Natural killer cell (primary cell): ENCODE measurements at regions not wholly inside any gene's neighbourhood (a gene's known extent, or its start where the extent isn't known, plus 50 kb on each side); places are given as distances from the start of the nearest gene placed in this dataset.
A peak's percentile ranks its signal among the peaks of the same experiment; 100 is the strongest.
"Not testable (repeated sequence)": the region's sequence is repeated elsewhere in the genome, so short reads cannot be mapped to it uniquely, and the experiment has no call there.

Experiments used
- ATAC-seq, 3 donors: fragments of 150-1000 bp in 2 of 3; fragments of 200-7000 bp in 1 of 3; cut with Tn5 transposase; 1 replicate in 1 of 3; 2 replicates in 2 of 3; pipeline ENCODE4 v1.10.0; 2021; ENCODE audit warnings: mild to moderate bottlenecking in 2 of 3, moderate library complexity in 2 of 3
- DNase-seq, 2 donors: peaks; one replicate each; pipeline versions ENCODE4 v3.0.0 to v3.0.0-alpha.2; 2013 to 2021; ENCODE audit warnings: mixed read lengths in 1 of 2
- H3K27ac ChIP-seq: one replicate; pipeline ENCODE4 v1.5.1; 2013; ENCODE audit warnings: mild to moderate bottlenecking, low read length
- H3K27me3 ChIP-seq: one replicate; pipeline ENCODE4 v1.6.1; 2013; ENCODE audit warnings: low read length; ENCODE audit not compliant: control insufficient read depth, insufficient read depth
- H3K36me3 ChIP-seq: one replicate; pipeline ENCODE4 v1.6.1; 2013; ENCODE audit warnings: low read length; ENCODE audit not compliant: control insufficient read depth, insufficient read depth
- H3K4me1 ChIP-seq: one replicate; pipeline ENCODE4 v1.6.1; 2013; ENCODE audit warnings: low read length; ENCODE audit not compliant: control insufficient read depth, insufficient read depth
- H3K4me3 ChIP-seq: one replicate; pipeline ENCODE4 v1.5.1; 2013; ENCODE audit warnings: low read length
- H3K9me3 ChIP-seq: one replicate; pipeline ENCODE4 v1.6.1; 2013; ENCODE audit warnings: low read length; ENCODE audit not compliant: control insufficient read depth, insufficient read depth
- H3K27ac Mint-ChIP-seq, 2 donors: one replicate each; pipeline ENCODE4 v1.8.0; 2022; ENCODE audit warnings: mild to moderate bottlenecking in 2 of 2, mixed read lengths in 2 of 2, moderate library complexity in 1 of 2
- H3K27me3 Mint-ChIP-seq, 2 donors: one replicate each; pipeline ENCODE4 v1.8.0; 2022; ENCODE audit warnings: low read depth in 2 of 2, mixed read lengths in 2 of 2
- H3K36me3 Mint-ChIP-seq: one replicate; pipeline ENCODE4 v1.8.0; 2022; ENCODE audit warnings: mixed read lengths
- H3K4me1 Mint-ChIP-seq, 2 donors: one replicate each; pipeline ENCODE4 v1.8.0; 2022; ENCODE audit warnings: mixed read lengths in 2 of 2
- H3K4me3 Mint-ChIP-seq: one replicate; pipeline ENCODE4 v1.8.0; 2022; ENCODE audit warnings: mild to moderate bottlenecking, moderate library complexity, mixed read lengths
- H3K9me3 Mint-ChIP-seq, 2 donors: one replicate each; pipeline ENCODE4 v1.8.0; 2022; ENCODE audit warnings: mixed read lengths in 2 of 2
- CTCF ChIP-seq: fragments of 200-600 bp; IDR thresholded peaks from one replicate; pipeline ENCODE4 v1.8.0; 2022; ENCODE audit warnings: antibody characterized with exemption
- WGBS: methylation state at CpG from one replicate; pipeline ENCODE4 v1.1.7; 2013; ENCODE audit warnings: missing lambda C conversion rate; ENCODE audit not compliant: insufficient coverage; 5-methylcytosine and 5-hydroxymethylcytosine counted together
- intact Hi-C: fragments of 100-400 bp; cut with micrococcal nuclease; formaldehyde crosslinking; loops from one replicate; pipeline ENCODE4 v1.14.2; 2022

DNA sequence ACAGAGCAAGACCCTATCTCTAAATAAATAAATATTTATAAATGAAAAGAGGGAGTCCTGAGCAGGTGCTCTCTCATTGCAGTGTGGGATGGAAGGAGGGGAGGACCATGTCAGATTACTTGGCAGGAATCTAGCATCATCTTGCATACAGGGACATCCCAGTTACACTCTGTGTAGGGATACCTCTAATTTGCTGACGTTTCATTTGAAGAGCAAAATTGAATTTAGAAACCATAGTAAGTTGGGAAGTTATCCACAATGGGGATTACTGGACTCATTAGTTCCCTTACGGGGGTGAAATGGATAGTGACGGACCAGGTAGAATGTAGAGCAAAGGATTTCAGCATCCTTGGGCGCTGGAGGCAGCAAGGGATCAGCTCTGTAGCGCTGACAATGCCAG is 52.1 kb downstream of the ARHGEF18 start:
- Mint-ChIP-seq H3K4me1 (peaks cover 27 to 31% of the 10 kb centered on the region in 2 donors), H3K27me3 (no peaks in the 10 kb centered on the region), H3K36me3 (no peaks in the 10 kb centered on the region), H3K27ac (peak overlapping the region in 1 of 2 donors; percentile 53), H3K4me3 (no peak overlapping the region), H3K9me3 (no peaks in the 10 kb centered on the region)
- peaks cover 15% of the 10 kb centered on the region for H3K4me1 ChIP-seq
- no peaks in the 10 kb centered on the region for H3K9me3 ChIP-seq
- no peak for TF ChIP-seq CTCF
- H3K27ac ChIP-seq, result no peak overlapping the region
- peaks cover 15% of the 10 kb centered on the region for H3K36me3 ChIP-seq
- no peak for ATAC-seq
- no peak for DNase-seq
- WGBS, result 96% methylated on average over 5 of the region's 5 CpGs
- intact Hi-C loops, result no loop called here
- no peaks in the 10 kb centered on the region for H3K27me3 ChIP-seq
- no peak overlapping the region for H3K4me3 ChIP-seq

- Mint-ChIP-seq H3K27me3 (no peaks in the 10 kb centered on the region), H3K4me3 (no peak overlapping the region), H3K4me1 (peaks cover 21 to 24% of the 10 kb centered on the region in 2 donors), H3K36me3 (no peaks in the 10 kb centered on the region), H3K27ac (no peak overlapping the region), H3K9me3 (no peaks in the 10 kb centered on the region)
- DNase-seq (no peak), ATAC-seq (no peak)
- H3K36me3 ChIP-seq, result peaks cover 15% of the 10 kb centered on the region
- WGBS, result 86% methylated on average over 3 of the region's 3 CpGs
- no peaks in the 10 kb centered on the region for H3K27me3 ChIP-seq
- no peak overlapping the region for H3K4me3 ChIP-seq
- H3K27ac ChIP-seq, result no peak overlapping the region
- intact Hi-C loops, result no loop called here
- no peaks in the 10 kb centered on the region for H3K9me3 ChIP-seq
- TF ChIP-seq CTCF, result no peak
- H3K4me1 ChIP-seq, result peaks cover 6% of the 10 kb centered on the region
Measured at GRCh38 chr19:7401694-7402093, 53.0 kb downstream of the ARHGEF18 start.

DNA sequence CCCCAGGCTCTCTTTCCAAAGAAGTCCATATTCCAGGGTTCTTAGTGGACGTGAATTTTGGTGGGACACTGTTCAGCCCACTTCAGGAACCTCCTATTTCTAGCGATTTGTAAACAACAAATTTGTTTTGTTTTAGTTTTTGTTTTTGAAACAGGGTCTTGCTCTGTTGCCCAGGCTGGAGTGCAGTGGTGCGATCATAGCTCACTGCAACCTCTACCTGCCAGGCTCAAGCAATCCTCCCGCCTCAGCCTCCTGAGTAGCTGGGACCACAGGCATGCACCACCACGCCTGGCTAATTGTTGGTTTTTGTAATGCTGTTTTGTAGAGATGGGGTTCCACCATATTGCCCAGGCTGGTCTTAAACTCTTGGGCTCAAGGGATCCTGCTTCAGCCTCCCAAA is 56.7 kb downstream of the ARHGEF18 start:
- peaks cover 14 to 22% of the 10 kb centered on the region in 2 donors for H3K4me1 Mint-ChIP-seq
- H3K4me3 Mint-ChIP-seq, H3K27me3 Mint-ChIP-seq, H3K27me3 ChIP-seq, H3K9me3 ChIP-seq, H3K36me3 Mint-ChIP-seq, H3K4me3 ChIP-seq, ATAC-seq, H3K27ac ChIP-seq, H3K9me3 Mint-ChIP-seq, DNase-seq, intact Hi-C loops, H3K4me1 ChIP-seq: not testable (repeated sequence)
- H3K36me3 ChIP-seq, result peaks cover 12% of the 10 kb centered on the region
- WGBS, result 100% methylated on average over 5 of the region's 5 CpGs
- H3K27ac Mint-ChIP-seq, result peak overlapping the region in 1 of 2 donors; percentile 61

DNA sequence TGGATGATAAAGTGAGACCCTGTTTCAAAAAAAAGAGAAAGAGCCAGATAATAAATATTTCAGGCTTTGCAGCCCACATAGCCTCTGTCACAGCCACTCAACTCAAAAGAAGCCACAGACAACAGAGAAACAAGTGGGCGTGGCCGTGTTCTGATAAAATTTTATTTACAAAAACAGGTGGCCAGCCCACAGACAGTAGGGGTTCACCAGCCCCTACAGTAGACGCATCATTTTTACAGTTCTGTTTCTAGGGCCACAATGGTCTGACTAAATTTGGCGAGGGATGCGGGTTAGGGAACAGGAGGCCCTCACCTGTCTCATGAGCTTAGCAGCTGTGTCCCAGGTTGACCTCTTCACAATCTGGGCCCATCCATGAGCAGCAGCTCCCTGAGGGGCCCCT is 59.5 kb downstream of the ARHGEF18 start:
- no peak for TF ChIP-seq CTCF
- ATAC-seq (no peak), DNase-seq (no peak)
- 85% methylated on average over 5 of the region's 5 CpGs for WGBS
- Histone ChIP-seq H3K36me3 (peaks cover 5% of the 10 kb centered on the region), H3K27me3 (no peaks in the 10 kb centered on the region), H3K27ac (no peak overlapping the region), H3K4me3 (no peak overlapping the region), H3K4me1 (no peaks in the 10 kb centered on the region), H3K9me3 (no peaks in the 10 kb centered on the region)
- Mint-ChIP-seq H3K27ac (peak overlapping the region; percentile 41 to 49), H3K36me3 (no peaks in the 10 kb centered on the region), H3K4me1 (peaks cover 14 to 31% of the 10 kb centered on the region in 2 donors), H3K4me3 (no peak overlapping the region), H3K9me3 (no peaks in the 10 kb centered on the region), H3K27me3 (no peaks in the 10 kb centered on the region)
- intact Hi-C loops, result no loop called here
